ENCODE measurements at regions not wholly inside any gene's neighbourhood (a gene's known extent, or its start where the extent isn't known, plus 50 kb on each side); places are given as distances from the start of the nearest gene placed in this dataset.
"Not testable (repeated sequence)": the region's sequence is repeated elsewhere in the genome, so short reads cannot be mapped to it uniquely, and the experiment has no call there.

DNA sequence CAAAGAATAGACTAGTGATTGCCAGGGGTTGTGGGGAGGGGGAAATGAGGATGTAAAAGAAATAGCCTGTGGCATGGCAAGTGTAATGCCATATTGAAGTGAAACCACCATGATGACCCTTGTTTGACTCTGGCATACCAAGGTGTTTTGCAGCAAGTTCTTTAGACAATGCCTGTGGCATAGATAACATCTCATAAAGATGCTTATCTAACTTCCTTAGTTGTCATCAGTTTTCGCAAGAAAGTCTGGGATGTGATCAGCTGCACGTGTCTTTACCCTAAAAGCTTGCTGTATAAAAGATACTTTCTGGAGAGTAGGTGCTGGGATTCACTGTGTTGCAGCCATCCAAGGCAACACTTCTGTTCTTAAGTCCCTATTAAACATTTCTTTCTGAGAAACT lies 176.1 kb upstream of the MAGEB16 start:
- DNase-seq (ENCODE audit: low read depth): no peak

DNA sequence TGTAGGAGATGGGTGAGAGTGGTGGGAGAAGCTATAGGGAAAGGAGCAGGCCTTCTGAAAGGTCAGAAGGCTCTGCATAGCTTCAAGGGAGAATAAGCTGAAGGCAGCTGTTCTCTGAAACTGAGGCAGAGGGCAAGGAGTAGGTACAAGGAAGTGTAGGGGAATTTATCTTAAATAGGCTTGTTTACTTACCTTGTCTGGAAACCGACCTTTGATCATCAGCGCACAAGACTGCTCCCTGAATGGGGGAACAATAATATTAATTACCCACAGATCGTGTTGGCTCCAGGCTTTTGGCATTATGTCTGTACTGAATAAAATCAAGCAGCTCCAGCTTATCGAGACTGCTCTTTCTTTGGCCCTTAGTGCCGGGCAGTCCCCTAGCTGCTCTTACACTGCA lies 175.5 kb upstream of the MAGEB16 start:
- no peak for DNase-seq (ENCODE audit: low read depth)

DNA sequence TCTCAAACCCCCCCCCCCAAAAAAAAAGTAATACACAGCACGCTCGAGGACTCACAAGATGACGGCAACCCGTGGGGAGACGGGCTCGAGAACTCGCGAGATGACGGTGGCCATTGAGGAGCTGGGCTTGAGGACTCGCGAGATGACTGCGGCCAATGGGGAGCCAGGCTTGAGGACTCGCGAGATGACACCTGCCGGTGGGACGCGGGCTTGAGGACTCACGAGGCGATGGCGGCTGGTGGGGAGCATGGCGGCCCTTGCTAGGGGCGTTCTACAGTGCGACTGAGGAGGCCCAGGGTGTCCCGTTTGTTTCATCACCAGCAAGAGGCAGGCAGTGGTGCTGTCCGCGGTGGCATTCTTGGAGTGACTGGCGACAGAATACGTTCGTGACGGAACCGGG lies 172.4 kb upstream of the MAGEB16 start:
- no peak for DNase-seq (ENCODE audit: low read depth)

DNA sequence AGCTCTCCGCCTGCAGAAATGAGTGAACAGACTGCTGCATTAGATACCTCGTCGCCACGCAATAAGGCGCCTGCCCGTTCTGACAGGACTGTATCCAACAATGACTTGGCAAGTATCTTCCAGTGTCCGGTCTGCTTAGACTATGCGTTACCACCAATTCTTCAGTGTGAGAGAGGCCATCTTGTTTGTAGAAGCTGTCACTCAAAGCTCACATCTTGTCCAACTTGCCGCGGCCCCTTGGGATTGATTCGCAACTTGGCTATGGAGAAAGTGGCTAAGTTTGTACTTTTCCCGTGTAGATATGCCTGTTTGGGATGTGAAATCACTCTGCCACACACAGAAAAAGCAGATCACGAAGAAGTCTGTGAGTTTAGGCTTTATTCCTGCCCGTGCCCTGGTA lies 172.0 kb upstream of the MAGEB16 start:
- no peak for DNase-seq (ENCODE audit: low read depth)

DNA sequence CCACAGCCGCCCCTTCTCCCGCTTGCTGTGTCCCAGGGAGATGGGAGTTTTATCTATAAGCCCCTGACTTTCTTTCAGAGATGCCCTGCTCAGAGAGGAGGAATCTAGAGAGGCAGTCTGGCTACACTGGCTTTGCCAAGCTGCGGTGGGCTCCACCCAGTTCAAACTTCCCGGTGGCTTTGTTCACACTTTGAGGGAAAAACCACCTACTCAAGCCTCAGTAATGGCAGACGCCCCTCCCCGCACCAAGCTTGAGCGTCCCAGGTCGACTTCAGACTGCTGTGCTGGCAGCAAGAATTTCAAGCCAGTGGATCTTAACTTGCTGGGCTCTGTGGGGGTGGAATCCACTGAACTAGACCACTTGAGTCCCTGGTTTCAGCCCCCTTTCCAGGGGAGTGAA lies 162.2 kb upstream of the MAGEB16 start:
- not testable (repeated sequence) for DNase-seq (ENCODE audit: low read depth)

DNA sequence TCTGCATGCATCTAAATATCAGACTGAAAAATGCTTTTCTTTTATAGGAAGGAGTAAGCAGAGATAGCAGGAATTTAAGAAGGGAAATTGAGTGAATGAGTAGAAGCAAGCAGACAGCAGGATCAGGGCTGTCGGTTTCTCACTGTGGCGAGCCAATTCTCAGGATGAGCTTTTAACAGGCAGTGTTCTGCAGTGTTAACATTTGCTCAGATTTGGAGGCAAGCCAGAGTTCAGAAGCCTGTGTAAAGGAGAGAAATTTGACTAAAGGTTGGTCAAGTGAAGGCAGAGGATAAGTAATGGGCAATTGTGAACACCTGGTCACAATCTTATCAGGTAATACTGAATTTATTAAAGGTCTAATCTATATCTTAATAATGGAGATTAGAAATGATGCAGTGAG lies 133.3 kb upstream of the MAGEB16 start:
- no peak for DNase-seq (ENCODE audit: low read depth)

DNA sequence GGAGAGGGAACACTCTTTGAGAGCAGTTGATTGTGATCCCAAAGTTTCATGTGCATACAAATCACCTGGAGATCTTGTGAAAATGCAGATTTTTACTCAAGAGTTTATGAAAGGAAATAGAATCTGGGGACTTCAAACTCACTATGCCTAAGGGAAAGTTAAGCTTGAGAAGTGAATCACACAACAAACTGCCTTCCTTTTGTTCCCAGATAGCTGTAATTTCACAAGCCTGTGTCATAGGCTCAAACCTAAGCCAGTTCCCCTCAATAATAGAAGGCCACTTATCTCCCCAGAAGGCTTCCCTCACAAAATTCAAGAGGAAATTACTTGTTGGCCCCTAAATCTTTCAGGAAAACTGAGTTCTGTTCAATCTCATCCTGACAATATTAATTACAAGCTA lies 132.8 kb upstream of the MAGEB16 start:
- DNase-seq (ENCODE audit: low read depth): no peak

DNA sequence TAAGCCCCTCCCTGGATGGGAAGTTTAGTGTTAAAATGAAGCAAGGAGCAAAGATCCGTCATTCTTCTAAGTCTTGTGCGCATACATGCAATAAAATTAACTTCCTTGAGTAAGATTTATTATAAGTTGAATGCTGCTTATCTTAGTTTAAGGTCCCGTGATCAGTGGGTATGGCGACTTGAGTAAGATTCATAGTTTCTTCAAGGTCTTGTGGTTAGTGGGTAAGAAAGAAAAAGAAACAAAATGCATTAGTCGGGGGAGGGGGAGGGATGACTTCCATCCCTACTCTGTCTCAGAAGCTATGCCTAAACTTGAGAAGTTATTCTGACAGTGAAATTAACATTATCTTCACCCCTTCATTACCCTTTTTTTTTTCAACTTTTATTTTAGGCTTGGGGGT lies 127.3 kb upstream of the MAGEB16 start:
- DNase-seq (ENCODE audit: low read depth): no peak

DNA sequence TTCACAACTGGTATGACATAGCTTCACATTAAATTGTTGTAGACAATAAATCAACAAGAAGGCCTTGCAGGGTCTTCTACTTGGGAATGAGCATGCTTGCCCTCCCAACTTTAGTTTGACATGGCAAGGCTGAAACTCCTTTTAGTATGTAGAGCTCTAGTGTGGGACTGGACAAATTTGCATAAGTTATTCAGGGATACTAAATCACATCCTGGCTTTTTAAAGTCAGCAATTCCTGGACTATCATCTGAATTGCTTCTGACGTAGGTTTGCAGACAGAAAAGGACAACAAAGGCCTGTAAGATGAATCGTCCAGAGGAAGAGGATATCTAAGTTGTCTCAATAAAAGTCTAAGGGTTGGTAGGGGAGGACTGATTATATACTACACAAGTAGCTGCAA lies 123.0 kb upstream of the MAGEB16 start:
- DNase-seq (ENCODE audit: low read depth): no peak

DNA sequence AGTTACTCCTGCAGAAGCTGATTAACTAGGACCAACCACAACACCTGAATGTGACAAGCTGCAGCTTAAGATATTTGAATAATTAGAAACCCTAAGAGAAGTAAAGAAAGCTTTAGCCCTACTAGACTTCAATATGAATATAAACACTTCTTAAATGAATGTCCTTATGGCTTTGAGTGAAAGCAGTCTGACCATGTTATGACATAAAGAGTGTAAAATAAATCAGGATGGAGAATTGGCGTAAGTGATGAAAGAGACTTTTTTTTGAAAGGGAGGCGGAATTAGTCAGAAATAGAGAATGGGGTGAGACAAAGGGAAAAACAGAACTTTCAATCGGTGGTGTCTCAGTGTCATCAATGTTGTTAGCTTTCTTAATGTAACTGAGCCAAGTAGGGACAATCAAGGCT lies 117.2 kb upstream of the MAGEB16 start:
- DNase-seq (ENCODE audit: low read depth): no peak

DNA sequence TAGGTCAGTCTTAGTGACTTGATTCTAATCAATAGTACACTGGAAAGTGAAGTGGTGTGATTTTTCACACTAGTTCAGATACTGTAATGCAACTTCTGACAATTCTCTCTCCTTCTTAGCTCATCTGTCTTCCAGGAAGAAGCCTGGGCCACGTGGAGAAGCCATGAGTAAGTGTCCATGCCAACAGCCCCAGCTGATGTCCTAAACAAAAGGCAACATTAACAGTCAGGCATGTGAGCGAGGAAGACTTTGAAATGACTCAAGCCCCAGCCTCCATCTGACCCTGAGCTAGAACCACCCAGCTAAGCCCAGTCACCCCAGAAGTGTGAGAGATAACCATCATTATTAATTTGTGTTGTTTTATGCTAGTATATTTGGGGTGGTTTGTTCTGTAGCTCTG lies 115.7 kb upstream of the MAGEB16 start:
- DNase-seq (ENCODE audit: low read depth): no peak

DNA sequence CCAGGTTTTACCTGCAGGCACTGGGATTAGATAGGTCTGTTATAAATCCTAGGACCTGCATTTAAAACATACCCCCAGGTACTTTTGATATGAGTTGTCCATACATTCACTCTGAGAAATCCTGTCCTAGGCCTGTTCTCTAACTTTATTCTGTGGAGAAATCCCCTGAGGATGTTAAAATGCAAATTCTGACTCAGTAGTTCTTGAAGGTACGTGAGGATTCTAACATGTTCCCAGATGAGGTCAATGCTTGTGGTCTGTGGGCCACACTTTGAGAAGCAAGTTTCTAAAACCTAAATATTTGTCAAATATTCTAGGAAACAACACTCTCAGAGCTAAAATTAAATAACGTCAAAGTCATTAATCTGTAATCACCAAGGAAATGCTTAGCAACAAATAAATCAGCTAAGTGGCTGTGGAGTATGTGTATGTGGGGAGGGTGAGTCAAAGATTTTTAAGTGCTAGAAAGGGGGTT lies 101.3 kb upstream of the MAGEB16 start:
- DNase-seq (ENCODE audit: low read depth): no peak

DNA sequence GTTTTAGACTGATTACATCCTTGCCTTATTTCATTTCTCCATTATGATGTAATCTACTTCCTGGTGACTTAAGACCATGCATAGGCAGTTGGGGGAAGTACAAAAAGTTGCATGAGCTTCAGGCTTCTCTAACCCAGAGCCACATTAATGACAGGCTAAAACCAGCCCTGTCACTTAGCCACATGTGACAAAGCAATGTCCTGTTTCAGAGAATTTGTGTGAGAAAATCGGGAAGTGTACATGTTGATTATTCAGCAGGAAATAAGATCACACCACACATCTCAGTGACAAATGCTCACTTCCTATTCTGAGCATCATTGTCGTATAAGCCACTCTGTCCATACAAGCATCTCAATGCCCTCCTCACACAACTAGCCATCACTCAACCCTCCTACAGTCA lies 98.5 kb upstream of the MAGEB16 start:
- DNase-seq (ENCODE audit: low read depth): peak; percentile 33

DNA sequence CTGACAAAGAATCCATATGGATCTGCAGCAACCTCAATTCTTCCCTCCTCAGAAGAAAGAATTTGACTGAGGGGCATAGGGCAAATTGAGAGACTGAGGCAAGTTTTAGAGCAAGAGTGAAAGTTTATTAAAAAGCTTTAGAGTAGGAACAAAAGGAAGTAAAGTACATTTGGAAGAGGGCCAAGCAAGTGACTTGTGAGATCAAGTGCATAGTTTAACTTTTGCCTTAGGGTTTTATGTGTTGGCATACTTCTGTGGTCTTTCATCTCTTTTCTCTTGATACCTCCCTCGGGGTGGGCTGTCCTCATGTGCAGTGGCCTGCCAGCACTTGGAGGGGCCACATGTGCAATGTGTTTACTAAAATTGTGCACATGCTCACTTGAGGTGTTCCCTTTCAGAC lies 98.0 kb upstream of the MAGEB16 start:
- no peak for DNase-seq (ENCODE audit: low read depth)

DNA sequence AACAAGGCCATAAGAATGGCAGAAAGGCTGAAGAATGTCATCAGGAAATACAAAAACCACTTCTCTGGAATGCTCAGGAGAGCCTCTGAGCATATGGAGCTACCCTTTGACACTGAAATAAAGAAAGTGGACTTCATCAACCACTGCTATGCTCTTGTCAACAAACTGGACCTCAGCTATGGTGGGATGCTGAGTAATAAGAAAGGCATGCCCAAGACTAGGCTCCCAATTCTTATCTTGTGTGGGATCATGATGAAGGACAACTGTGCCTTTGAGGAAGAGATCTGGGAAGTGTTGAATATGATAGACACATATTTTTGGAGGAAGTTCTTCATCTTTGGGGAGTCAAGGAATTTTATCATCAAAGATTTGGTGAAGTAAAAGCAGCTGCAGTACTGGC lies 86.9 kb upstream of the MAGEB16 start:
- DNase-seq (ENCODE audit: low read depth): no peak

DNA sequence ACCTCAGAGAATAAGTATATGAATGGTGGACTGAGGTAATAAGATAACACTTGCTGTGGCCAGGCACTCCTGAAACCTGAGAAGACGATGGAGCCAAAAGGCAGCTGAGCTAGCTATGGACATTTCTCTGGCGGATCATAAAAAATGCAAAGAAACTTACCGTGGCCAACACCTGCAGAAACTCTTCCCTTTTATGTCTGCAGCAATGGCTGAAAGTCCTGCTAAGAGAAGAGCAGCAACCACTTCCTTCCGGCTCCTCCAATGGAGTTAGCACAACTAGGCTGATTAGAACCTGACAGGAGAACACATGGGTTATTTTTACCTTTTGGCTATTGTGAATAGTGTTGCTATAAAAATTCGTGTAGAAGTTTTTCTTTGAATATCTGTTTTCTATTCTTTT lies 76.0 kb upstream of the MAGEB16 start:
- DNase-seq (ENCODE audit: low read depth): no peak

DNA sequence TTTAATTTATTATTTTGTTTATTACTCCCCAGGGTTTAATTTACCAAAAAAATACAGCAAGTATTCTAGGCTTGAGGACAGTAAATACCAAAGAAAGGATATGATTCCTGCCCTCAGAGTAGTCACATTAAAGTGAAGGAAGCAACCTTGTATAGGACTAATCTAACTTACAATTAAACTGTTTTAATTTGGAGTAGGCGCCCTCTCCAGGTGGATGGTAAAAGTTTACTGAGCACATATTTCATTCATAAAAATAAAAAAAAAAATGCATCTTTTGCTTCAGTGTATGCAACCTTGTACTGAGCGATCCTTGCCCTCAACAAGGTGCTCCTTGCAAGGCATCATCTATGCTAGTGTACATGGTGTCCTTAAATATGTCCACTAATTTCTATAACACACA lies 72.0 kb upstream of the MAGEB16 start:
- DNase-seq (ENCODE audit: low read depth): no peak

DNA sequence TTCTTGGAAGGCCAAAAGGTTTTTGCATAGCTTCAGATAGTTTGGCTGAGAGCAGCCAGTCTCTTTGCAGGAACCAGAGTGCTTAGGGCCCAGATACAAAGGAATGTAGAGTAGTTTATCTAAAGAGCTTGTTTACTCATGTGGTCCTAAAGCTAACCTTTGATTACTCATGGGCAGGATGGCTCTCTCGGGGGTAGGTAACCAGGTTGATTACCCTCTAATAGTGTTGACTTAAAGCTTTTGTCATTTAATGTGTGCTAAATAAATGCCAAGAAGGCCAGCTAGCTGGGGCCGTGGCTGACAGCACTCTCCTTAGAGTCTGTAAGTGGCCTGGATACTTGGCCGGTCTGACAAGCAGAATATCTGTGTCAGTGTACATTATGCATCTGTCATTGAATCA lies 69.7 kb upstream of the MAGEB16 start:
- no peak for DNase-seq (ENCODE audit: low read depth)

DNA sequence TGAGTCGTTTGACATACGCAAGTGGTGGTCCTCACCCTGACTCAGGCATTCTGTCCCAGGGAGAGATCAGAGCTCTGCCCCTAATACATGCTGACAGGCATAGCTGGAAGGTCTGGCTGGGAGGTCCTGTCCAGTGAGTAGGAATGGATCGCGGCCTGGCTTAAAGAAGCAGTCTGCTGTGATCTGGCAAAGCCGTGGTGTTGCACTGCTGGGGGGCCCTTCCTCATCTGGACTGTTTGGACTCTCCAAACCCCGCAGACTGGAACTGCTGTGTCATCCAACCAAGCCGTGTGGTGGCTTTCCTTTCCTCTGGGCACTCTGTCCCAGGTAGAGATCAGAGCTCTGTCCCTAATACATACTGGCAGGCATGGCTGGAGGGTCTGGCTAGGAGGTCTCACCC lies 64.3 kb upstream of the MAGEB16 start:
- DNase-seq (ENCODE audit: low read depth): no peak

DNA sequence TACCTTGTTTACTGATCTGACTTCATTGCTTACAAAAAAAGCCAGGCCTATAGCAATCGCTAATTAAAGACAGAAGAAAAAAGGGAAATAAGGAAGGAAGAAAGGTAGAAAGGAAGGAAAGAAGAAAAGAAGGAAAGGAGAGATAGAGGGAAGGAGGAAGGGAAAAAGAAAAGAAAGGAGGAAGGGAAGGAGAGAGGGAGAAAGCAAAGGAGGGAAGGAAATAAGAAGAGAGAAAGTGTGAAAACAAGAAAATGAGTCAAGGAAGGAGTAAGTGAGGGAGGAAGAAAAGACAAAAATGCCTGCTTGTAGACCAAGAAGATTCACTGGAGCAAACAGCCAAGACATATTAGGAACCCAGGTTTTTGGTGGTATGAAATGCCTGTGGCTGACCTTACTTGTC lies 57.0 kb upstream of the MAGEB16 start:
- no peak for DNase-seq (ENCODE audit: low read depth)

DNA sequence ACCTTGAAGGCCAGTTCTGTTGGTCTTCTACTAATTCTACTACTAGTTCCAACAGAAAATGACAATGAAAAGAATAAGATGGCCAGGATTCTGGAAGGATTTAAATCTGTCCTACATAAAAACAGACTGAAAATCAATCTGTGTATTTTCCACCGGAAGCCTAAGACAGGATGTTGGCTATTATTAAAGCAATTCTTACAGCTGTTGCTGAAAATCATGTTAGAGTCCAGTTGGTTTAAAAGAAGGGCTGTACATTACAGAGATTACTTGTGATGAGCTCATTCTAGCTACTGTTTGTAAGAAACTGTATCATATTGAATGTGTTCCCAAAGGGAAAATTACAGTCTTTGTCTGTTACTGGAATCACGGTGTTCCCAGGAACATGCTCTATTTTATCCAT lies 54.8 kb upstream of the MAGEB16 start:
- DNase-seq (ENCODE audit: low read depth): no peak

Measured in CMK (cell line).